ENCODE measurements at regions not wholly inside any gene's neighbourhood (a gene's known extent, or its start where the extent isn't known, plus 50 kb on each side); places are given as distances from the start of the nearest gene placed in this dataset.
"Not testable (repeated sequence)": the region's sequence is repeated elsewhere in the genome, so short reads cannot be mapped to it uniquely, and the experiment has no call there.

GRCh38 chr22:49470741-49471503, 356.8 kb downstream of the BRD1 start:
- DNase-seq, result no peak

GRCh38 chr22:49469896-49470740, 357.6 kb downstream of the BRD1 start:
- no peak for DNase-seq

- DNase-seq, result no peak
Observed at GRCh38 chr22:49468487-49469198, 359.0 kb downstream of the BRD1 start.

- DNase-seq, result no peak
Observed at GRCh38 chr22:49466878-49467595, 360.6 kb downstream of the BRD1 start.

GRCh38 chr22:49464037-49464436, 363.6 kb downstream of the BRD1 start:
- DNase-seq, result no peak

- DNase-seq, result no peak
Observed at GRCh38 chr22:49462795-49463194, 364.9 kb downstream of the BRD1 start.

DNA sequence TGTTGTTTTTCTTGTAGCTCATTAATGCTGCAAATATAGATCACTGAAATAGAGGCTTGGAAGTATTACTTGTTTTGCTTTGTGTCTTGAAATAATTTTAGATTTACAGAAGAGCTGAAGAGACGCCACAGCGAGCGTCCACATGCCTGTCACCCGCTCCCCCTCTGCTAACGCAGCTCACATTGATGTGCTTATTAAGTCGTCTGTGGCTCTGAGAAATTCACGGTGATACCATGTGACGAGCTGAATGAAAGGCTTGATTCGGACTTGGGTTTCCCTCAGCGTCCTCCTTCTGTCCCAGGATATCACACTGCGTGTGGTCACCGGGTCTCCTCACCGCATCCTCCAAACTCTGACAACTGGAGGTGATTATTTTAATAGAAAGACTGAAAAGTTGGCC, 365.4 kb downstream of the BRD1 start:
- DNase-seq, result no peak

DNA sequence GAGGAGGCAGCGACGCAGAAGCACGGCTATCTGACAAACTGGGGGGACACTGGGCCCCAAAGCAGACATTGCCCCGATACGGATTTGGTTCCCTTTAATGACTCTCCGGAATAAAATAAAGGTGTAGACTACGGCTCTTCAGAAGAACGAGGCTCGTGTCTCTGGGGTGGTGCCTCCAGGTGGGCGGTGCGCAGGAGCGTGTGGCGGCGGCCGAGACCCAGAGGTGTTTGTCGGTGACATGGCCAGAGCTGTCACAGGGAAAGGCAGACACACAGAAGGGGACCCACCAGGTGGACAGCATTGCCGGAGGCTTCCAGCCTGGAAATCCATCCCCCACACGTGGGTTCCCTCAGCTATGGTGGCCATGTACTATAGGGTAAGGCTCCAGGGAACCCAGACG, 366.0 kb downstream of the BRD1 start:
- DNase-seq, result no peak

GRCh38 chr22:49460592-49461281, 366.9 kb downstream of the BRD1 start:
- no peak for DNase-seq

DNA sequence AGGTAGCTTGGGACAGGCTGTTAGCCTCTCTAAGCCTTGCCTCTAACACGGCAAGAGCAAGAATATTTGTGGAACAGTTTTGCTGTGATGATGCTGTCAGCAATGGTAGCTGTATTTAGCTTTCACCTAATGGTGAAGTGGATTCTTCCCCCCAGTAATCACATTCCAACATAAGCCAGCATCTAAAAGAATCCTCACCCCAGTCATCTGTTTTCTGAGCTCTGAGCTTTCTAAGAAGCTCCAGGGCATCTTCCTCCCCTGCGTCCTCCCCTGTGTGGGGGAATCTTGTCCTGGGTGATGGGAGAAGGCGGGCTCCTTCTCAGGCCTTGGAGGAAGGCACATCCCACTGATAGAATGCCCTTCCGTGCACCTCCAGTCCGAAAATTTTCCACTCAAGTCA, 367.6 kb downstream of the BRD1 start:
- DNase-seq, result no peak

DNA sequence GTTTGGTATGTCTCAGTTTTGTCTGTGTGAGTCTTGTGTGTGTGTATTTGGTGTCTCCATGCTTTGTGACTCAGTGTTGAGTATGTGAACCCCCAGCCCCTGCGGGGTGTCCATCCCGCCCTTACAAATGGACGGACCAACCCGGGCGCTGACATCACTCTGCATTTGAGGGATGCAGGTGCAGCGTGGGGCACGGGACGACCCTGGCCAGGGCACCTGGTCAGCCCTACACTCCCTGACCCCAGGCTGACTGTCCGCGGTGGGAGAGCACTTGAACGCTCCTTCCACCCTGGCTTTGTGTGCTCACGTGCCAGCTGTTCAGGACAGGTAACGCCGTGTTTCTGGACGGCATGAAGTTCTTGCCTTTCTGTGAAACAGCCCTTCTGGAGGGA, 369.0 kb downstream of the BRD1 start:
- no peak for DNase-seq

GRCh38 chr22:49457946-49458707, 369.5 kb downstream of the BRD1 start:
- no peak for DNase-seq

GRCh38 chr22:49457146-49457545, 370.5 kb downstream of the BRD1 start:
- no peak for DNase-seq

- DNase-seq, result no peak
Observed at GRCh38 chr22:49455595-49455994, 372.1 kb downstream of the BRD1 start.

DNA sequence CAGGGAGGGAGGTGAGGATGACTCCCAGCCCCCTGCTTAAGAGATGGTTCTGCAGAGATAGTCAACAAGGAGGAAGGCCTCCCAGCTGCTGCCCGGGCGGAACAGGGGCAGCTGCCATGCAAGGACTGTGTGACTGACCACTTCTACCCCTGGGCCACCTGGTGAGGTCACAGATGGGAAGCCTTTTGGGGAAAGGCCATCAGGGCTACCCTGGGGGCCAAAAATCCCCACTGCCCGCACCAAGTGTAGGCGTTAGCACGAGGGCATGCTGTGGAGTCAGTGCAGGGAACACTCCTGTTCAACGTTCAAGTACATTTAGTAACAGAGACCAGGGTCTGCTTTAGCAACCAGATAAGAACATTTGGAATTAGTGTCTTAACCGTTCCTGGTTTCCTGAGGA, 372.9 kb downstream of the BRD1 start:
- no peak for DNase-seq

DNA sequence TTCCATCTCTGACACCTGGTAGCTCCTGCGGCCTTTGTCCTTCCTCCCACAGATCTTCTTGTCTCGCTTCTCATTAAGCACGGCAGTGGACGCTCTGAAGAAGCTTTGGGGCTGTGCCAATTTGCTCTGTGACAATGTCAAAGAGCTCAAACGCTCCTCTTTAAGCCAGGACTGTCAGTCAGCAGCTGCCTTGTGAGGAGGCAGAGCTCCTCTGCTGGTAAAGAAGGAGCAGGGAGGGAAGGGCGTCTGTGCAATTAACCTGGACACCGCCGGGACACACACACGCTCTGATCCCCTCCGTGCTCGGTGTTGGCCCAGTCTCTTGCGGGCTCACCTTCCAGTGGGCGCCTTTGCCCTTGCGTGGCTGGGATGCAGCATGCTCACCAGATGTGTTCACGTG, 373.9 kb downstream of the BRD1 start:
- DNase-seq, result no peak

DNA sequence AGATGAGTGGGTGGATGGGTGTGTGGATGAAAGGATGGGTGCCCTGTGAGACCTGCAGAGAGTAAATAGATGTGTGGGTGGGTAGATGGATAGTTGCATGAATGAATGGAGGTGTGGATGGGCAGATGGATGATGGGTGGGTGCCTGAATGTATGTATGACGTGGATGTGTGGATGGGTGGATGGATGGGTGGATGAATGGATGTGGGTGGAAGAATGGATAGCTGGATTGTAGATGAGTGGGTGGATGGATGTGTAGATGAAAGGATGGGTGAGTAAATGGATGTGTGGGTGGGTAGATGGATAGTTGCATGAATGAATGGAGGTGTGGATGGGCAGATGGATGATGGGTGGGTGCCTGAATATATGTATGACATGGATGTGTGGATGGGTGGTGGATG, 374.7 kb downstream of the BRD1 start:
- DNase-seq, result not testable (repeated sequence)

DNA sequence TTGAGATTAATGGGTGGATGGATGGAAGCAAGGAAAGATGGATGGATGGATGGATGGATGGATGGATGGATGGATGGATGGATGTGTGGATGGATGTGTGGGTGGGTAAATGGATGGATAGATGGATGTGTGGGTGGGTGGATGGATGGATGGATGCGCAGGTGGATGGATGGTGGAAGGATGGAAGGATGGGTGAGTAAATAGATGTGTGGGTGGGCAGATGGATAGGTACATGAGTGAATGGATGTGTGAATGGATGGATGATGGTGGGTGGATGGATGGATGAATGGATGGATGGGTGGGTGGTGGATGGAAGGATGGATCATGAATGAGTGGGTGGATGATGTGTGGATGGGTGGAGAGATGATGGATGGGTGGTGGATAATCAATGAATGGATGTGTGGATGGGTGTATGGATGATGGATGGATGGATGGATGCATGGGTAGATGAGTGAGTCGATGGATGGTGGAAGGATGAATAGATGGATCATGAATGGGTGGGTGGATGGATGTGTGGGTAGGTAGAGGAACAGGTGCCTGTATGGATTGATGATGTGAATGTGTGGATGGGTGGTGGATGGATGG, 375.2 kb downstream of the BRD1 start:
- no peak for DNase-seq

GRCh38 chr22:49451070-49451840, 376.4 kb downstream of the BRD1 start:
- no peak for DNase-seq

DNA sequence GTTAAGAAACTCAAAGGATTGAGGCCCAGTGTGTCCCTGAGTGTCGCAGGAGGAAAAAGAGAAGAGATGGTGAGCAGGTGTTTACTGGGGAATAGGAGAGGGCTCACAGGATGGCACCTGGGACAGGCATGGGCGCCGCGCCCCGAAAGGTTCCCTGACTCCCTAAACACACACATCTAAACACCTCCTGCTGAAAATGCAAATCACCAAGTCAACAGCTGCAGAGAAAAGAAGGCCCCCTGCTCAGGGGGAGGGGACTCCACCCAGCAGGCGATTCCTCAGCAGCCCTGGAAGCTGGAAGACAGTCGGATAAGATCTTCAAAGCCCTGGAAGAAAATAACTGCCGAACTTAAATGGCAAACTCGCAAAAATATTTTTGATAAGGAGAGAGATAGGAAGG, 377.2 kb downstream of the BRD1 start:
- no peak for DNase-seq
